ENCODE measurements at regions not wholly inside any gene's neighbourhood (a gene's known extent, or its start where the extent isn't known, plus 50 kb on each side); places are given as distances from the start of the nearest gene placed in this dataset.
A peak's percentile ranks its signal among the peaks of the same experiment; 100 is the strongest.

GRCh38 chr2:72034353-72035095 is 113.1 kb downstream of the CYP26B1 start:
- peak; percentile 2 for DNase-seq (ENCODE audit: low spot score)
- WGBS (ENCODE audit: low lambda C conversion rate, missing lambda C conversion rate), result 91% methylated on average over 14 of the region's 14 CpGs

GRCh38 chr2:72033636-72034035 is 114.0 kb downstream of the CYP26B1 start:
- DNase-seq (ENCODE audit: low spot score), result no peak
- Histone ChIP-seq H3K36me3 (replicated peaks; ENCODE audit: insufficient read depth, low read depth) (no peaks in the 10 kb centered on the region), H3K27ac (no peak overlapping the region), H3K27me3 (no peaks in the 10 kb centered on the region), H3K4me1 (ENCODE audit: insufficient read depth) (no peaks in the 10 kb centered on the region), H3K9me2 (replicated peaks; ENCODE audit: insufficient read depth) (no peaks in the 10 kb centered on the region), H3K79me2 (no peaks in the 10 kb centered on the region), H3K9me3 (ENCODE audit: low read depth) (no peaks in the 10 kb centered on the region), H2AFZ (no peak overlapping the region), H3K4me3 (no peak overlapping the region), H3K4me2 (no peak overlapping the region), H4K20me1 (ENCODE audit: insufficient read depth, poor library complexity, severe bottlenecking) (no peaks in the 10 kb centered on the region)
- TF ChIP-seq CTCF (IDR thresholded peaks at IDR 0.05; ENCODE audit: poor library complexity) (no peak), EZH2 (IDR thresholded peaks at IDR 0.05; ENCODE audit: borderline replicate concordance) (no peak), EZH2phosphoT487 (IDR thresholded peaks at IDR 0.05; ENCODE audit: low read depth, severe bottlenecking, unreplicated experiment) (no peak)
- 93% methylated on average over 8 of the region's 8 CpGs for WGBS (ENCODE audit: low lambda C conversion rate, missing lambda C conversion rate)

More at GRCh38 chr2:72034353-72035095, 113.1 kb downstream of the CYP26B1 start:
- Histone ChIP-seq H4K20me1 (ENCODE audit: insufficient read depth, poor library complexity, severe bottlenecking) (no peaks in the 10 kb centered on the region), H3K27ac (no peak overlapping the region), H3K4me3 (no peak overlapping the region), H3K9me2 (replicated peaks; ENCODE audit: insufficient read depth) (no peaks in the 10 kb centered on the region), H3K27me3 (no peaks in the 10 kb centered on the region), H3K9me3 (ENCODE audit: low read depth) (no peaks in the 10 kb centered on the region), H3K79me2 (no peaks in the 10 kb centered on the region), H3K36me3 (replicated peaks; ENCODE audit: insufficient read depth, low read depth) (no peaks in the 10 kb centered on the region), H2AFZ (no peak overlapping the region), H3K4me1 (ENCODE audit: insufficient read depth) (no peaks in the 10 kb centered on the region), H3K4me2 (no peak overlapping the region)
- TF ChIP-seq EZH2phosphoT487 (IDR thresholded peaks at IDR 0.05; ENCODE audit: low read depth, severe bottlenecking, unreplicated experiment) (no peak), CTCF (IDR thresholded peaks at IDR 0.05; ENCODE audit: poor library complexity) (no peak), EZH2 (IDR thresholded peaks at IDR 0.05; ENCODE audit: borderline replicate concordance) (no peak)

GRCh38 chr2:72032481-72033041 is 115.1 kb downstream of the CYP26B1 start:
- H3K9me2 ChIP-seq (replicated peaks; ENCODE audit: insufficient read depth), result no peaks in the 10 kb centered on the region
- TF ChIP-seq EZH2phosphoT487 (IDR thresholded peaks at IDR 0.05; ENCODE audit: low read depth, severe bottlenecking, unreplicated experiment), result no peak
- no peak for TF ChIP-seq EZH2 (IDR thresholded peaks at IDR 0.05; ENCODE audit: borderline replicate concordance)
- TF ChIP-seq CTCF (IDR thresholded peaks at IDR 0.05; ENCODE audit: poor library complexity), result no peak
- H3K27me3 ChIP-seq, result no peaks in the 10 kb centered on the region
- no peaks in the 10 kb centered on the region for H3K79me2 ChIP-seq
- no peaks in the 10 kb centered on the region for H3K36me3 ChIP-seq (replicated peaks; ENCODE audit: insufficient read depth, low read depth)
- no peaks in the 10 kb centered on the region for H3K9me3 ChIP-seq (ENCODE audit: low read depth)
- no peak for DNase-seq (ENCODE audit: low spot score)
- no peaks in the 10 kb centered on the region for H4K20me1 ChIP-seq (ENCODE audit: insufficient read depth, poor library complexity, severe bottlenecking)
- H3K27ac ChIP-seq, result no peak overlapping the region
- H3K4me2 ChIP-seq, result no peak overlapping the region
- H3K4me1 ChIP-seq (ENCODE audit: insufficient read depth), result no peaks in the 10 kb centered on the region
- no peak overlapping the region for H3K4me3 ChIP-seq
- no peak overlapping the region for H2AFZ ChIP-seq
- WGBS (ENCODE audit: low lambda C conversion rate, missing lambda C conversion rate), result 94% methylated on average over 13 of the region's 13 CpGs

All from hepatocyte (in vitro differentiated cells).